Endometrium (tissue), 2 donors: ENCODE measurements at regions not wholly inside any gene's neighbourhood (a gene's known extent, or its start where the extent isn't known, plus 50 kb on each side); places are given as distances from the start of the nearest gene placed in this dataset.

ENCODE experiments used
- FAIRE-seq: peaks from 2 replicates; lab custom pipeline; 2012; peaks lifted over from hg19 to GRCh38; lab: Jason Lieb, UNC
- donor health status: control.
- donor health status: control.

DNA sequence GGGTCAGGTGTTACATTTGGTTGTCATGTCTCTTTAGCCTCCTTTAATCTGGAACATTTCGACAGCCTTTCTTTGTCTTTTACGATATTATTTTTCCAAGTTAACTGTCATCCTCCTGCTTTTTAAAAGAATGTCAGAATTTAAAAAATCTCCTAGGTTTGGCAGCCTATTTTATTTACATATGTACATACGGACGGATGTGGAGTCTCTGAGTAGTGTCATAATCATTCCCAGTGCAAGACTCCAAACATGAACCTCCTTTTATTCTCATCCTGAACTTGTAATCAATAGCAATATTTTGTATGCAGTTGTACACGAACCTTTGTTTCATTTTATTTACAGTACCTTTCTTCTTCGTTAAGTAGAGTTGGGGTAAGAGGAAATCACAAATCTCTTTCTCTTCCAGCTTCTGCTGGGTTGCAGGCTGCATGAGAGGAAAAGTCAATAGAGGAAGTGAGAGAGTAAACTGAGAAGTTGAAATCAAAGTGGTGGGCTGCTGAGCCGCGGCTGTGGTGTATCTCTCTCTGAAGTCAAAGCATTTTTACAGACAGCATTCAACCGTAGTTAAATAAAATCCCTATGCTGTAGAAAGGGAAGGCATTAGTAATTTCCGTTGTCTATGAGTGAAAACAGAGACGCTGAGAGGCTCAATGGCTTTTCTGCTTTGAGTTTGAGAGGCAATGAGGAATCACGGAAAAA is 53.9 kb upstream of the RPS6KA3 start:
- no peak for FAIRE-seq

DNA sequence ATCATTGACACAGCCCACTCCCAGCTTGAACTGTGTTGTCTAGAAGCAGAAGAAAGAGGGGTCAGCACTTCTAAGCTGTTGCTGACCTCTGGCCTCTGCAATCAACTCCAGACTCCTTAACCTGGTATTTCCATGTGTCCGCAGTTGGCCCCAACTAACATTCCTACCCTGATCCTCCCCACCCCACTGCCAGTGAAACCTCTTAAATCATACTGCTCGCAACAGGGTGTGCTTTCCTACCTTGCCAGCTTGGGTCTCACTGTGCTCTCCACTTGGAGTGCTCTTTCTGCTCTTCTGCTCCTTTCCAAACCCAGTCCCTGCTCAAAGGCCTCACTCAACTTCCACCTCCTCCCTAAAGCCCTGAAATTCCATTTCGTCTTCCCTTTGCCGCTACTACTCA is 52.3 kb upstream of the RPS6KA3 start:
- FAIRE-seq, result no peak

DNA sequence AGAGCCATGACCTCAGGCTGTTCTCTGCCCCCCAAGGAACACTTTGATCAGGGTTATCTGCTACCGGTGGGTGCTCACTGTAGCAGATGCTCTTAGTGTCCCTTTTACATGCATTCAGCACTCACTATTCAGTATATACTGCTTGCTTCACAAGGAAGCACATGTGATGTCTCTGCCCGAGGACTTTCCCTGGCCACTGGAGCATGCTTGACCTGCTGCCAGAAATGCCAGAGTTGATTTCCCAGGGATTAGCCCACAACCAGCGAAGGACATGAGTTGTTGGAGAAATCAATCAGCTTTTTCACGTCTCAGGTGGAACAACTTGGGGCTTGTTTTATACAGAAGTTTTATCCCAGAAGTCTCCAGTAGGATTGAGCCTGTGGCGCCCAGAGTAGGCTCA is 51.2 kb upstream of the RPS6KA3 start:
- no peak for FAIRE-seq
